ENCODE measurements at regions not wholly inside any gene's neighbourhood (a gene's known extent, or its start where the extent isn't known, plus 50 kb on each side); places are given as distances from the start of the nearest gene placed in this dataset.

GRCh38 chr5:114634967-114635901 is 273.4 kb downstream of the KCNN2 start:
- no peak for TF ChIP-seq CTCF (IDR thresholded peaks at IDR 0.05)
- no peaks in the 10 kb centered on the region for H3K36me3 ChIP-seq
- ATAC-seq, result no peak
- no peaks in the 10 kb centered on the region for H3K9me3 ChIP-seq
- no peak overlapping the region for H3K4me3 ChIP-seq
- H3K27ac ChIP-seq, result no peak overlapping the region
- no peak for DNase-seq
- intact Hi-C loops (cut with DNase I), result no loop called here
- no peaks in the 10 kb centered on the region for H3K27me3 ChIP-seq
- H3K4me1 ChIP-seq, result no peaks in the 10 kb centered on the region

DNA sequence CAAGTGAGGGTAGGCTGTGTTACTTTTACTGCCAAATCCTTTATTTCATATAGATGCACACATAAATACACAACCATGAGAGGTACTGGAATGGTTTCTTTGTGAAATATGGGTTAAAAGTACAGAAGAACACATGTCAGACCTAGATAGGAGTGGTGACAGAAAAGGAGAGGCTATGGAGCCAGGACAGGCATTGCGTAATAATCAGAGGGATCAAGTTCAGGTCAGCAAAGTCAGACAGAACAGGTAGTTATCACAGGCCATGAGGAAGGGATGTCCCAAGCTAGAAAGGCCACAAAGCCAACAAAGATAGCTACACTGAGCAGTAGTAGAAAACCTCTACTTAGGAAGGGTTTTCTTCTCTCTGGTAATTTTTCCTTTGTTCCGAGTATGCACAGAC is 272.6 kb downstream of the KCNN2 start:
- TF ChIP-seq CTCF (IDR thresholded peaks at IDR 0.05), result no peak
- Histone ChIP-seq H3K27me3 (no peaks in the 10 kb centered on the region), H3K36me3 (no peaks in the 10 kb centered on the region), H3K9me3 (no peaks in the 10 kb centered on the region), H3K4me3 (no peak overlapping the region), H3K27ac (no peak overlapping the region), H3K4me1 (no peaks in the 10 kb centered on the region)
- ATAC-seq, result no peak
- intact Hi-C loops (cut with DNase I), result no loop called here
- no peak for DNase-seq

- no peak for ATAC-seq
- Histone ChIP-seq H3K4me3 (no peak overlapping the region), H3K4me1 (no peaks in the 10 kb centered on the region), H3K27me3 (no peaks in the 10 kb centered on the region), H3K27ac (no peak overlapping the region), H3K36me3 (no peaks in the 10 kb centered on the region), H3K9me3 (no peaks in the 10 kb centered on the region)
- no peak for TF ChIP-seq CTCF (IDR thresholded peaks at IDR 0.05)
- DNase-seq, result no peak
- intact Hi-C loops (cut with DNase I), result no loop called here
Measured at GRCh38 chr5:114612406-114612805, 250.5 kb downstream of the KCNN2 start.

GRCh38 chr5:114581136-114581535 is 219.3 kb downstream of the KCNN2 start:
- intact Hi-C loops (cut with DNase I), result no loop called here
- Histone ChIP-seq H3K4me1 (no peaks in the 10 kb centered on the region), H3K27me3 (no peaks in the 10 kb centered on the region), H3K9me3 (no peaks in the 10 kb centered on the region), H3K27ac (no peak overlapping the region), H3K4me3 (no peak overlapping the region), H3K36me3 (no peaks in the 10 kb centered on the region)
- no peak for TF ChIP-seq CTCF (IDR thresholded peaks at IDR 0.05)
- DNase-seq (no peak), ATAC-seq (peak; percentile 86)

DNA sequence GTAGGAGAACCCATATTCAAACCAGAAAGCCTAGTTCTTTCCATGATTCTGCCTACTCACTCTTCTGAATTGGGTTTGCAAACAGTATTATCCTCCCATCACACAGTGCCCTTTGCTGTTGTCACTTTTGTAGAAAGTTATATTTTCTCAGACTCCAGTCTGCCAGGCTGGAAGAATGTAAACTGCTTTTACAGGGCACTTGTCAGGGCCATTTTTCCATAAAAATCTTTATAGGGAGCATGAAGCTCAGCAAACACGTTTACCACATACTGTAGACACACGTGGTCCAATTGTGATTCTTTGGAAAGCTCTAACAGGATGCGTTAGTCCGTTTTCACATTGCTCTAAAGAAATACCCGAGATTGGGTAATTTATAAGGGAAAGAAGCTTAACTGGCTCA is 204.0 kb downstream of the KCNN2 start:
- Histone ChIP-seq H3K4me1 (no peaks in the 10 kb centered on the region), H3K27me3 (no peaks in the 10 kb centered on the region), H3K9me3 (no peaks in the 10 kb centered on the region), H3K27ac (no peak overlapping the region), H3K36me3 (no peaks in the 10 kb centered on the region), H3K4me3 (no peak overlapping the region)
- DNase-seq (no peak), ATAC-seq (no peak)
- no peak for TF ChIP-seq CTCF (IDR thresholded peaks at IDR 0.05)
- intact Hi-C loops (cut with DNase I), result no loop called here
